COLO668 (cell line): ENCODE measurements at regions not wholly inside any gene's neighbourhood (a gene's known extent, or its start where the extent isn't known, plus 50 kb on each side); places are given as distances from the start of the nearest gene placed in this dataset.
"Not testable (repeated sequence)": the region's sequence is repeated elsewhere in the genome, so short reads cannot be mapped to it uniquely, and the experiment has no call there.

Experiments
- DNase-seq: peaks from one replicate; lab custom pipeline; 2025; ENCODE audit not compliant: unreplicated experiment; lab: John Stamatoyannopoulos, UW

- no peak for DNase-seq
Measured at GRCh38 chrX:130550351-130550750, 148.6 kb downstream of the RBMX2 start.

- no peak for DNase-seq
Measured at GRCh38 chrX:130552444-130553073, 150.8 kb downstream of the RBMX2 start.

GRCh38 chrX:130555341-130555740 lies 153.6 kb downstream of the RBMX2 start:
- no peak for DNase-seq

- no peak for DNase-seq
Measured at GRCh38 chrX:130555757-130556156, 154.0 kb downstream of the RBMX2 start.

- no peak for DNase-seq
Measured at GRCh38 chrX:130556951-130557350, 155.2 kb downstream of the RBMX2 start.

- DNase-seq: peak; percentile 5
Measured at GRCh38 chrX:130560544-130560943, 158.8 kb downstream of the RBMX2 start.

GRCh38 chrX:130561930-130562329 lies 160.1 kb downstream of the RBMX2 start:
- no peak for DNase-seq

DNA sequence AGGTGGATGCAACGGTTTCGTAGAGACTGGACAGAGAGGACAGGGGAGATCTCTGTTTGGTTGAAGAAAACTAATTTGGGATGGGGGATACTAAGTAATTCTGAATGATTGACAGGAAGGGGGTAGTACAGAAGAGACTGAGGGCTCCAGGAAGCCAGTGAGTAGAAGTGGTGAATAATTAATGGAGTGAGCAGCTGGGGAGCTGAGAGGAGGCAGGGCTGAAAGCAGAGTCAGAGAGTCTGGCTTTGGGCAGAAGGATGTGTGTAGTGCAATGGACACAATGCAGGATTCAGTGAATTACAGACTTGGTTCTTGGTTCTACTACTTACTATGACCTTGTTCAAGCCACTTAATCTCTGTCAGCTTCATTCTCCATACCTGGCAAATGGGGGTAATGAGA lies 161.7 kb downstream of the RBMX2 start:
- DNase-seq: peak; percentile 9

DNA sequence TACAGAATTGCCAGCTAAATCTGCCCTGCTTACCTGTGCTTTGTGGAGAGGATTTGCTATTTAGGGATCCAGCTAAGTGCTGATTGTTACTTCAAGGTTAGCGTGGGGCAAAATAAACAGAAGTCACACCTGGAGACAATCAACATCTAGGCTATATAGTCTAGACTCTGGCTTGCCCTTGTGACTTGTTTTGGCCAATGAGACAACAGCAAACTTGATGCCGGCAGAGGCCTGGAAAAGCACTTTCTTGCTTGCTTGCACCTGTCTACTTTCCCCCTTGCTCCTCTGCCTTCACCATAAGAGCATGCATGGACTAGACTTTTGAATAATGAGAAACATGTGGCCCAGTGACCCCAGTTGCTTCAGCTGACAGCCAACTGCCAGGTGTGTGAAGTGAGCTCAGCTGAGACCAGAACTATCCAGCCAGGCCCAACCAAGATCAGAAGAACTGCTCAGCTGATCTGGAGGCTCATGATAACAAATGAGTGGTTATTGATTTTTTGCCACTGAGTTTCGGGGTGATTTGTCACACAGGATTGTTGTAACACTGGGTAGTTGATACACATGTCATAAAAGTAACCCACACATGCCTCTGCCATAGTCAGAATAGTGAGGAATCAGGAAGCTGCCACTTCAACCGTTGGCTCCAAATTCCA lies 164.4 kb downstream of the RBMX2 start:
- peak; percentile 45 for DNase-seq

DNA sequence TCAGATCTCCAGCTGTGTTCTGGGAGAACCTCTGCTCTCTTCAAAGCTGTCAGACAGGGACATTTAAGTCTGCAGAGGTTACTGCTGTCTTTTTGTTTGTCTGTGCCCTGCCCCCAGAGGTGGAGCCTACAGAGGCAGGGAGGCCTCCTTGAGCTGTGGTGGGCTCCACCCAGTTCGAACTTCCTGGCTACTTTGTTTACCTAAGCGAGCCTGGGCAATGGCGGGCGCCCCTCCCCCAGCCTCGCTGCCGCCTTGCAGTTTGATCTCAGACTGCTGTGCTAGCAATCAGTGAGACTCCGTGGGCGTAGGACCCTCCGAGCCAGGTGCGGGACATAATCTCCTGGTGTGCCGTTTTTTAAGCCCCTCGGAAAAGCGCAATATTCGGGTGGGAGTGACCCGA lies 171.2 kb downstream of the RBMX2 start:
- not testable (repeated sequence) for DNase-seq
